Hepatocyte (in vitro differentiated cells): ENCODE measurements at regions not wholly inside any gene's neighbourhood (a gene's known extent, or its start where the extent isn't known, plus 50 kb on each side); places are given as distances from the start of the nearest gene placed in this dataset.

Experiments
- DNase-seq: peaks from one replicate; pipeline ENCODE4 v3.0.0-alpha.2; 2016; ENCODE audit warnings: low spot score
- H2AFZ ChIP-seq: fragments of 200-600 bp; sonication (generic); 2 replicates; pipeline ENCODE4 v1.6.0; 2016; ENCODE audit warnings: antibody characterized with exemption, mild to moderate bottlenecking
- H3K27ac ChIP-seq: fragments of 200-600 bp; sonication (generic); 2 replicates; pipeline ENCODE4 v1.5.1; 2016; ENCODE audit warnings: mild to moderate bottlenecking
- H3K27me3 ChIP-seq: fragments of 200-600 bp; sonication (generic); 2 replicates; pipeline ENCODE4 v1.6.1; 2016
- H3K36me3 ChIP-seq: fragments of 200-600 bp; sonication (generic); replicated peaks from 2 replicates; pipeline ENCODE4 v1.5.1; 2016; ENCODE audit warnings: low read depth; ENCODE audit not compliant: insufficient read depth
- H3K4me1 ChIP-seq: fragments of 200-600 bp; sonication (generic); 2 replicates; pipeline ENCODE4 v1.5.1; 2016; ENCODE audit warnings: mild to moderate bottlenecking, moderate library complexity; ENCODE audit not compliant: insufficient read depth
- H3K4me2 ChIP-seq: fragments of 200-600 bp; sonication (generic); 2 replicates; pipeline ENCODE4 v1.6.0; 2016
- H3K4me3 ChIP-seq: fragments of 200-600 bp; sonication (generic); 2 replicates; pipeline ENCODE4 v1.5.1; 2016; ENCODE audit warnings: mild to moderate bottlenecking
- H3K79me2 ChIP-seq: fragments of 200-600 bp; sonication (generic); 2 replicates; pipeline ENCODE4 v1.6.0; 2017; ENCODE audit warnings: mild to moderate bottlenecking
- H3K9me2 ChIP-seq: fragments of 200-600 bp; sonication (generic); replicated peaks from 2 replicates; pipeline ENCODE4 v1.6.0; 2017; ENCODE audit warnings: mild to moderate bottlenecking; ENCODE audit not compliant: insufficient read depth
- H3K9me3 ChIP-seq: fragments of 200-600 bp; sonication (generic); 2 replicates; pipeline ENCODE4 v1.5.1; 2016; ENCODE audit warnings: low read depth, mild to moderate bottlenecking
- H4K20me1 ChIP-seq: fragments of 200-600 bp; sonication (generic); 2 replicates; pipeline ENCODE4 v1.6.0; 2016; ENCODE audit warnings: mild to moderate bottlenecking; ENCODE audit not compliant: insufficient read depth, poor library complexity, severe bottlenecking
- CTCF ChIP-seq: fragments of 200-600 bp; sonication (generic); IDR thresholded peaks from 2 replicates; pipeline ENCODE4 v1.5.1; 2016; ENCODE audit warnings: antibody characterized with exemption, mild to moderate bottlenecking; ENCODE audit not compliant: poor library complexity
- EZH2 ChIP-seq: fragments of 200-600 bp; sonication (generic); IDR thresholded peaks from 2 replicates; pipeline ENCODE4 v1.6.1; 2016; ENCODE audit warnings: antibody characterized with exemption, mild to moderate bottlenecking, borderline replicate concordance
- EZH2phosphoT487 ChIP-seq: fragments of 200-600 bp; sonication (generic); IDR thresholded peaks from one replicate; pipeline ENCODE4 v1.6.1; 2018; ENCODE audit warnings: antibody characterized with exemption, mild to moderate bottlenecking, low read depth, moderate library complexity; ENCODE audit not compliant: unreplicated experiment, severe bottlenecking
- WGBS: methylation state at CpG from one replicate; pipeline ENCODE4 v1.1.6; 2016; ENCODE audit warnings: low lambda C conversion rate; ENCODE audit errors: missing lambda C conversion rate; 5-methylcytosine and 5-hydroxymethylcytosine counted together

- Histone ChIP-seq H3K27me3 (no peaks in the 10 kb centered on the region), H2AFZ (no peak overlapping the region), H3K79me2 (no peaks in the 10 kb centered on the region), H3K9me2 (no peaks in the 10 kb centered on the region), H3K4me2 (no peak overlapping the region), H3K4me3 (no peak overlapping the region), H3K4me1 (no peaks in the 10 kb centered on the region), H3K27ac (no peak overlapping the region), H3K36me3 (no peaks in the 10 kb centered on the region), H3K9me3 (no peaks in the 10 kb centered on the region), H4K20me1 (no peaks in the 10 kb centered on the region)
- TF ChIP-seq EZH2 (no peak), EZH2phosphoT487 (no peak), CTCF (no peak)
- 94% methylated on average over 3 of the region's 3 CpGs for WGBS
- DNase-seq: no peak
Observed at GRCh38 chr5:100407053-100407452, 128.1 kb upstream of the FAM174A start.

- no peak overlapping the region for H3K27ac ChIP-seq
- H3K4me2 ChIP-seq: no peak overlapping the region
- no peaks in the 10 kb centered on the region for H4K20me1 ChIP-seq
- 68% methylated on average over 2 of the region's 2 CpGs for WGBS
- H3K4me3 ChIP-seq: no peak overlapping the region
- DNase-seq: peak; percentile 30
- no peaks in the 10 kb centered on the region for H3K27me3 ChIP-seq
- H2AFZ ChIP-seq: no peak overlapping the region
- H3K9me2 ChIP-seq: no peaks in the 10 kb centered on the region
- TF ChIP-seq EZH2phosphoT487 (no peak), CTCF (no peak), EZH2 (no peak)
- no peaks in the 10 kb centered on the region for H3K4me1 ChIP-seq
- no peaks in the 10 kb centered on the region for H3K79me2 ChIP-seq
- H3K36me3 ChIP-seq: no peaks in the 10 kb centered on the region
- H3K9me3 ChIP-seq: no peaks in the 10 kb centered on the region
Observed at GRCh38 chr5:100406640-100407039, 128.5 kb upstream of the FAM174A start.

- WGBS: 67% methylated on average over 5 of the region's 5 CpGs
Observed at GRCh38 chr5:100402071-100402470, 133.1 kb upstream of the FAM174A start.

More at GRCh38 chr5:100402071-100402470, 133.1 kb upstream of the FAM174A start:
- Histone ChIP-seq H3K4me1 (no peaks in the 10 kb centered on the region), H3K9me2 (no peaks in the 10 kb centered on the region), H2AFZ (no peak overlapping the region), H3K9me3 (no peaks in the 10 kb centered on the region), H4K20me1 (no peaks in the 10 kb centered on the region), H3K79me2 (no peaks in the 10 kb centered on the region), H3K27ac (no peak overlapping the region), H3K36me3 (no peaks in the 10 kb centered on the region), H3K27me3 (no peaks in the 10 kb centered on the region), H3K4me3 (no peak overlapping the region), H3K4me2 (no peak overlapping the region)
- DNase-seq: no peak
- TF ChIP-seq CTCF (no peak), EZH2 (no peak)
